ENCODE measurements at regions not wholly inside any gene's neighbourhood (a gene's known extent, or its start where the extent isn't known, plus 50 kb on each side); places are given as distances from the start of the nearest gene placed in this dataset.

DNA sequence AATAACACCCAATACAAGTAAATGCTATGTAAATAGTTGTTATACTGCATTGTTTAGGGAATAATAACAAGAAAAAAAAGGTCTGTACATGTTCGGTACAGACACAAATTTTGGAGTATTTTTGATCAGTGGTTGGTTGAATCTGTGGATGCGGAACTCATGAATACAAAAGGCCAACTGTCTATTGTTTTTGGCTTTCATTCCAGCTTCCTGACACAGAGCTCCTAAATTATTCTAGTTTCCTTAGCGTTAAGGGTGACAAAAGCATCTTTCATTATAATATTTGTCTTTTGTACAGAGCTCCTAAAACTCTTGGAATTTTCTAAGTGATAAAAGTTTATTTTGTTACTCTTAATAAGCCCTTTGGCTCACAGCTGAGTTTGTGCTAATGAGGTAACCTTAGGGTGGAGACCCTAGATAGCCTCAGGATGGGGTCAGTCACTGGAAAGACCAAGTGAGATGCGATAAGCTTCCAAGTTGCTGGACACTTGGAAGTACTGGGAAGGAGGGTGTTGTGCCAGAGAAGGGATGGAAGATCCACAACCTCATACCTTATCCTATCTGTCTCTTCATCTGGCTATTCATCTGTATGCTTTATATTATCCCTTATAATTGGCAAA is 57.4 kb upstream of the PRRC2C start:
- Histone ChIP-seq H3K4me3 (ENCODE audit: control extremely low read depth in 1 of 5, extremely low read depth in 1 of 5, insufficient read depth in 1 of 5, low read depth in 2 of 5, low read length in 4 of 5) (no peak overlapping the region), H3K4me2 (replicated peaks; ENCODE audit: low read depth, low read length, poor library complexity, severe bottlenecking) (no peak overlapping the region), H3K27me3 (replicated peaks in 1 of 4; ENCODE audit: control extremely low read depth in 1 of 4, control insufficient read depth in 3 of 4, insufficient read depth in 4 of 4, low read length in 3 of 4) (peaks cover 0 to 3% (median 0%) of the 10 kb centered on the region in 4 experiments), H3K4me1 (ENCODE audit: control insufficient read depth in 2 of 2, insufficient read depth in 2 of 2, low read length in 2 of 2) (no peaks in the 10 kb centered on the region), H3K9me3 (ENCODE audit: control extremely low read depth in 1 of 3, control insufficient read depth in 2 of 3, insufficient read depth in 1 of 3, low read length in 2 of 3) (peaks cover 0 to 6% (median 0%) of the 10 kb centered on the region in 3 donors), H4K20me1 (ENCODE audit: control insufficient read depth, insufficient read depth, low read length, poor library complexity, severe bottlenecking) (no peaks in the 10 kb centered on the region), H3K36me3 (replicated peaks in 1 of 2; ENCODE audit: control extremely low read depth in 1 of 2, control insufficient read depth in 1 of 2, extremely low read depth in 1 of 2, insufficient read depth in 2 of 2, low read length in 1 of 2) (no peaks in the 10 kb centered on the region), H3K9ac (ENCODE audit: low read length) (no peak overlapping the region), H2AFZ (ENCODE audit: insufficient read depth, low read depth, low read length, poor library complexity, severe bottlenecking) (no peak overlapping the region), H3K79me2 (ENCODE audit: control insufficient read depth, insufficient read depth, low read length) (no peaks in the 10 kb centered on the region), H3K27ac (ENCODE audit: low read length in 2 of 2) (no peak overlapping the region)
- Mint-ChIP-seq H3K9me3 (ENCODE audit: insufficient read depth) (no peaks in the 10 kb centered on the region), H3K4me3 (no peak overlapping the region), H3K27me3 (peaks cover 12% of the 10 kb centered on the region), H3K27ac (no peak overlapping the region), H3K4me1 (no peaks in the 10 kb centered on the region)
- no peak for DNase-seq
- ChIA-PET CTCF (no interaction called here), POLR2A (no interaction called here)
- WGBS (ENCODE audit: insufficient coverage), result no CpG with 5 or more reads among the region's 4 CpGs
- intact Hi-C loops (cut with micrococcal nuclease), result no loop called here
- TF ChIP-seq, protein P1, sequence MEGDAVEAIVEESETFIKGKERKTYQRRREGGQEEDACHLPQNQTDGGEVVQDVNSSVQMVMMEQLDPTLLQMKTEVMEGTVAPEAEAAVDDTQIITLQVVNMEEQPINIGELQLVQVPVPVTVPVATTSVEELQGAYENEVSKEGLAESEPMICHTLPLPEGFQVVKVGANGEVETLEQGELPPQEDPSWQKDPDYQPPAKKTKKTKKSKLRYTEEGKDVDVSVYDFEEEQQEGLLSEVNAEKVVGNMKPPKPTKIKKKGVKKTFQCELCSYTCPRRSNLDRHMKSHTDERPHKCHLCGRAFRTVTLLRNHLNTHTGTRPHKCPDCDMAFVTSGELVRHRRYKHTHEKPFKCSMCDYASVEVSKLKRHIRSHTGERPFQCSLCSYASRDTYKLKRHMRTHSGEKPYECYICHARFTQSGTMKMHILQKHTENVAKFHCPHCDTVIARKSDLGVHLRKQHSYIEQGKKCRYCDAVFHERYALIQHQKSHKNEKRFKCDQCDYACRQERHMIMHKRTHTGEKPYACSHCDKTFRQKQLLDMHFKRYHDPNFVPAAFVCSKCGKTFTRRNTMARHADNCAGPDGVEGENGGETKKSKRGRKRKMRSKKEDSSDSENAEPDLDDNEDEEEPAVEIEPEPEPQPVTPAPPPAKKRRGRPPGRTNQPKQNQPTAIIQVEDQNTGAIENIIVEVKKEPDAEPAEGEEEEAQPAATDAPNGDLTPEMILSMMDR (IDR thresholded peaks at IDR 0.05), result no peak
- TF ChIP-seq EZH2 (IDR thresholded peaks at IDR 0.05; ENCODE audit: borderline replicate concordance, insufficient read depth, low read depth, low read length, poor library complexity, severe bottlenecking), result no peak
- ATAC-seq (ENCODE audit: low read depth), result no peak

DNA sequence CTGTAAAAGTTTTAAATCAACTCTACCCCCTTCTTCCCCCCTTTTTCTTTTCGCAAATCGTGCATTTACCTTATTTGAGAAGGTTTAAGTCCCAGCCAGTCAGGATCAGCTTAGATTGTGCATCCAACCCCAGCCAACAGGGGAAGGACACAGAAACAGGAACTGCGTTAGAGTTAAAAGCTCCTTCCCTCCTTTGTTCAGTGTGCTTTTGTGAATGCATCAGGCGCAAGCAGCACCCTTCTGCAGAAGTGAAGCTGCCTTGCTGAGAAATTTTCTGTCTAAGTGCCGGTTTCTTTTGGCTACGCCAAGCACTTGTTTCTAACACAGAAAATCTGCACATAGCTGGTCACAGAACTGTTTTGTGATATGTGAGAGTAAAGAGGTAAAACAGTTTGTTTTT is 56.2 kb upstream of the PRRC2C start:
- H3K4me3 Mint-ChIP-seq, result no peak overlapping the region
- H3K36me3 ChIP-seq (replicated peaks in 1 of 2; ENCODE audit: control extremely low read depth in 1 of 2, control insufficient read depth in 1 of 2, extremely low read depth in 1 of 2, insufficient read depth in 2 of 2, low read length in 1 of 2), result no peaks in the 10 kb centered on the region
- DNase-seq, result no peak
- H4K20me1 ChIP-seq (ENCODE audit: control insufficient read depth, insufficient read depth, low read length, poor library complexity, severe bottlenecking), result no peaks in the 10 kb centered on the region
- no peak for ATAC-seq (ENCODE audit: low read depth)
- no peaks in the 10 kb centered on the region for H3K9me3 Mint-ChIP-seq (ENCODE audit: insufficient read depth)
- TF ChIP-seq, protein P1 (IDR thresholded peaks at IDR 0.05), result no peak
- no peak for TF ChIP-seq EZH2 (IDR thresholded peaks at IDR 0.05; ENCODE audit: borderline replicate concordance, insufficient read depth, low read depth, low read length, poor library complexity, severe bottlenecking)
- intact Hi-C loops (cut with micrococcal nuclease), result no loop called here
- ChIA-PET CTCF (no interaction called here), POLR2A (no interaction called here)
- WGBS (ENCODE audit: insufficient coverage), result 90% methylated on average over 2 of the region's 6 CpGs
- no peak overlapping the region for H3K4me2 ChIP-seq (replicated peaks; ENCODE audit: low read depth, low read length, poor library complexity, severe bottlenecking)
- H3K9ac ChIP-seq (ENCODE audit: low read length), result no peak overlapping the region
- no peaks in the 10 kb centered on the region for H3K4me1 ChIP-seq (ENCODE audit: control insufficient read depth in 2 of 2, insufficient read depth in 2 of 2, low read length in 2 of 2)
- H3K9me3 ChIP-seq (ENCODE audit: control extremely low read depth in 1 of 3, control insufficient read depth in 2 of 3, insufficient read depth in 1 of 3, low read length in 2 of 3), result peaks cover 0 to 6% (median 0%) of the 10 kb centered on the region in 3 donors
- no peak overlapping the region for H3K4me3 ChIP-seq (ENCODE audit: control extremely low read depth in 1 of 5, extremely low read depth in 1 of 5, insufficient read depth in 1 of 5, low read depth in 2 of 5, low read length in 4 of 5)
- no peak overlapping the region for H2AFZ ChIP-seq (ENCODE audit: insufficient read depth, low read depth, low read length, poor library complexity, severe bottlenecking)
- no peaks in the 10 kb centered on the region for H3K79me2 ChIP-seq (ENCODE audit: control insufficient read depth, insufficient read depth, low read length)
- H3K4me1 Mint-ChIP-seq, result no peaks in the 10 kb centered on the region
- no peak overlapping the region for H3K27ac Mint-ChIP-seq
- H3K27ac ChIP-seq (ENCODE audit: low read length in 2 of 2), result no peak overlapping the region
- H3K27me3 ChIP-seq (replicated peaks in 1 of 4; ENCODE audit: control extremely low read depth in 1 of 4, control insufficient read depth in 3 of 4, insufficient read depth in 4 of 4, low read length in 3 of 4), result peaks cover 0 to 3% (median 0%) of the 10 kb centered on the region in 4 experiments
- H3K27me3 Mint-ChIP-seq, result peaks cover 12% of the 10 kb centered on the region
